ENCODE measurements at regions not wholly inside any gene's neighbourhood (a gene's known extent, or its start where the extent isn't known, plus 50 kb on each side); places are given as distances from the start of the nearest gene placed in this dataset.

DNA sequence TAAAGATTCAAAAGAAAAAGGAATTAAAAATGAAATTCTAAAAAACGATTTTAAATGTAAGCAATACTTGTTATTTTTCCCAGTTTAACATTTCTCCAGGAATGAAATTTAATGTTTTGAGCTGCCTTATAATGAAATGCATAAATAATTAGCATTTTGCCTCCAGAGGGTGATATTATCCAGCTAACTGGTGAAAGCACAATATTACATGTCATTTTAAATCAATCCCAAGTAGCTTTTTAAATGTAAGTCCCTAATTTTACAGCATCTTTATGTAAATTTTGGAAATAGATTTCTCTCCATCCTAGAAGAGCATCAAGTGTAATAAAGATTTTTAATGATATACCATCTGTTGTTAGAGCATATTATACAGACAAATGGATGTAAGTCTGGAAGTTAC, 139.1 kb upstream of the P2RY1 start:
- Histone ChIP-seq H3K4me2 (ENCODE audit: control insufficient read depth, extremely low read depth, insufficient read depth, low read depth, low read length) (no peak overlapping the region), H3K9me3 (ENCODE audit: control insufficient read depth, low read depth, low read length) (no peaks in the 10 kb centered on the region), H3K27me3 (ENCODE audit: control insufficient read depth, extremely low read depth, insufficient read depth, low read length) (no peaks in the 10 kb centered on the region), H2AFZ (ENCODE audit: control insufficient read depth, low read length) (no peak overlapping the region), H3K79me2 (ENCODE audit: control insufficient read depth, insufficient read depth, low read length) (no peaks in the 10 kb centered on the region), H4K20me1 (ENCODE audit: control insufficient read depth, extremely low read depth, insufficient read depth, low read length) (no peaks in the 10 kb centered on the region), H3K27ac (ENCODE audit: control insufficient read depth, insufficient read depth, low read length) (no peak overlapping the region), H3K4me3 (ENCODE audit: control insufficient read depth in 2 of 3, extremely low read depth in 1 of 3, insufficient read depth in 2 of 3, low read depth in 1 of 3, low read length in 3 of 3) (no peak overlapping the region), H3K36me3 (ENCODE audit: control insufficient read depth in 2 of 2, extremely low read depth in 1 of 2, insufficient read depth in 2 of 2, low read length in 2 of 2) (no peaks in the 10 kb centered on the region), H3K9ac (ENCODE audit: control insufficient read depth, extremely low read depth, insufficient read depth, low read length) (no peak overlapping the region), H3K9me1 (ENCODE audit: control insufficient read depth, extremely low read depth, insufficient read depth, low read length) (no peaks in the 10 kb centered on the region), H3K4me1 (ENCODE audit: control insufficient read depth, extremely low read depth, insufficient read depth, low read length) (peaks cover 6% of the 10 kb centered on the region)
- dilution Hi-C loops (cut with MboI; ENCODE audit: extremely low pct_ligation_motif_present, low sequenced_read_pairs) = no loop called here
- FAIRE-seq (no peak), DNase-seq (ENCODE audit: low read depth, low spot score) (no peak)
- TF ChIP-seq, protein P1, sequence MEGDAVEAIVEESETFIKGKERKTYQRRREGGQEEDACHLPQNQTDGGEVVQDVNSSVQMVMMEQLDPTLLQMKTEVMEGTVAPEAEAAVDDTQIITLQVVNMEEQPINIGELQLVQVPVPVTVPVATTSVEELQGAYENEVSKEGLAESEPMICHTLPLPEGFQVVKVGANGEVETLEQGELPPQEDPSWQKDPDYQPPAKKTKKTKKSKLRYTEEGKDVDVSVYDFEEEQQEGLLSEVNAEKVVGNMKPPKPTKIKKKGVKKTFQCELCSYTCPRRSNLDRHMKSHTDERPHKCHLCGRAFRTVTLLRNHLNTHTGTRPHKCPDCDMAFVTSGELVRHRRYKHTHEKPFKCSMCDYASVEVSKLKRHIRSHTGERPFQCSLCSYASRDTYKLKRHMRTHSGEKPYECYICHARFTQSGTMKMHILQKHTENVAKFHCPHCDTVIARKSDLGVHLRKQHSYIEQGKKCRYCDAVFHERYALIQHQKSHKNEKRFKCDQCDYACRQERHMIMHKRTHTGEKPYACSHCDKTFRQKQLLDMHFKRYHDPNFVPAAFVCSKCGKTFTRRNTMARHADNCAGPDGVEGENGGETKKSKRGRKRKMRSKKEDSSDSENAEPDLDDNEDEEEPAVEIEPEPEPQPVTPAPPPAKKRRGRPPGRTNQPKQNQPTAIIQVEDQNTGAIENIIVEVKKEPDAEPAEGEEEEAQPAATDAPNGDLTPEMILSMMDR (optimal IDR thresholded peaks at IDR 0.05 in 1 of 3, IDR thresholded peaks at IDR 0.05 in 1 of 3, conservative IDR thresholded peaks at IDR 0.05 in 1 of 3; ENCODE audit: extremely low read depth in 1 of 3, insufficient read depth in 2 of 3, low read length in 3 of 3) = no peak
- TF ChIP-seq EZH2 (IDR thresholded peaks at IDR 0.05; ENCODE audit: low read length) = no peak

DNA sequence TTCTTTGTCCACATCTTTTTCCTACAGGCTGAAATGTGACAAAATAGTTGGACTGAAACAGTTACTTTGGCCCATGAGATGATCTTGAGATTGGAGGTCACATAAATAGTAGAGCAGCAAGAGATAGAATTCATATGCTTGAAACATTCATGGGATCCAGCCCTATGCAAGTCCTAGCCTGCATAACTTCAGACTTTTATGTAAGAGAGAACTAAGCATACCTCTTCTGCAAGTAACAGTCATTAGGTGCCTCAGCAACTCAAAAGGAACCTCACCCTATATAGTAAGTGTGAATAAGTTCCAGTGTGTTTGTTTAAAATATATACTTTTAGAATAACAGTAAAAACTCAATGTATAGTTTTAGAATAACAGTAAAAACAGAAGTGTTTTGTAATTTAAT, 138.0 kb upstream of the P2RY1 start:
- no peak overlapping the region for H3K4me3 ChIP-seq (ENCODE audit: control insufficient read depth in 2 of 3, extremely low read depth in 1 of 3, insufficient read depth in 2 of 3, low read depth in 1 of 3, low read length in 3 of 3)
- H3K9me1 ChIP-seq (ENCODE audit: control insufficient read depth, extremely low read depth, insufficient read depth, low read length) = no peaks in the 10 kb centered on the region
- H3K4me1 ChIP-seq (ENCODE audit: control insufficient read depth, extremely low read depth, insufficient read depth, low read length) = peaks cover 6% of the 10 kb centered on the region
- no peak overlapping the region for H3K27ac ChIP-seq (ENCODE audit: control insufficient read depth, insufficient read depth, low read length)
- H3K36me3 ChIP-seq (ENCODE audit: control insufficient read depth in 2 of 2, extremely low read depth in 1 of 2, insufficient read depth in 2 of 2, low read length in 2 of 2) = no peaks in the 10 kb centered on the region
- no peak for DNase-seq (ENCODE audit: low read depth, low spot score)
- no peak overlapping the region for H3K9ac ChIP-seq (ENCODE audit: control insufficient read depth, extremely low read depth, insufficient read depth, low read length)
- H3K79me2 ChIP-seq (ENCODE audit: control insufficient read depth, insufficient read depth, low read length) = no peaks in the 10 kb centered on the region
- H4K20me1 ChIP-seq (ENCODE audit: control insufficient read depth, extremely low read depth, insufficient read depth, low read length) = no peaks in the 10 kb centered on the region
- no peak for TF ChIP-seq EZH2 (IDR thresholded peaks at IDR 0.05; ENCODE audit: low read length)
- TF ChIP-seq, protein P1 (optimal IDR thresholded peaks at IDR 0.05 in 1 of 3, IDR thresholded peaks at IDR 0.05 in 1 of 3, conservative IDR thresholded peaks at IDR 0.05 in 1 of 3; ENCODE audit: extremely low read depth in 1 of 3, insufficient read depth in 2 of 3, low read length in 3 of 3) = no peak
- peak; percentile 63 for FAIRE-seq
- H3K9me3 ChIP-seq (ENCODE audit: control insufficient read depth, low read depth, low read length) = no peaks in the 10 kb centered on the region
- H3K4me2 ChIP-seq (ENCODE audit: control insufficient read depth, extremely low read depth, insufficient read depth, low read depth, low read length) = no peak overlapping the region
- no peak overlapping the region for H2AFZ ChIP-seq (ENCODE audit: control insufficient read depth, low read length)
- dilution Hi-C loops (cut with MboI; ENCODE audit: extremely low pct_ligation_motif_present, low sequenced_read_pairs) = no loop called here
- no peaks in the 10 kb centered on the region for H3K27me3 ChIP-seq (ENCODE audit: control insufficient read depth, extremely low read depth, insufficient read depth, low read length)

Measured in keratinocyte (primary cell).